Stimulated activated CD4-positive, alpha-beta T cell treated with anti-CD3 and anti-CD28 coated beads, Interleukin-1b, Interleukin-23, amount 100 ng/mL, for 24 hours (primary cell): ENCODE measurements at regions not wholly inside any gene's neighbourhood (a gene's known extent, or its start where the extent isn't known, plus 50 kb on each side); places are given as distances from the start of the nearest gene placed in this dataset.
"Not testable (repeated sequence)": the region's sequence is repeated elsewhere in the genome, so short reads cannot be mapped to it uniquely, and the experiment has no call there.

ENCODE experiments used
- DNase-seq, 4 experiments: peaks; one replicate each; pipeline ENCODE4 v3.0.0-alpha.2; 2020; ENCODE audit warnings: low read depth in 4 of 4, low spot score in 1 of 4

- no peak for DNase-seq
Observed at GRCh38 chr11:70547821-70548670, 149.7 kb downstream of the CTTN start.

GRCh38 chr11:70548976-70549375 is 150.6 kb downstream of the CTTN start:
- no peak for DNase-seq

DNA sequence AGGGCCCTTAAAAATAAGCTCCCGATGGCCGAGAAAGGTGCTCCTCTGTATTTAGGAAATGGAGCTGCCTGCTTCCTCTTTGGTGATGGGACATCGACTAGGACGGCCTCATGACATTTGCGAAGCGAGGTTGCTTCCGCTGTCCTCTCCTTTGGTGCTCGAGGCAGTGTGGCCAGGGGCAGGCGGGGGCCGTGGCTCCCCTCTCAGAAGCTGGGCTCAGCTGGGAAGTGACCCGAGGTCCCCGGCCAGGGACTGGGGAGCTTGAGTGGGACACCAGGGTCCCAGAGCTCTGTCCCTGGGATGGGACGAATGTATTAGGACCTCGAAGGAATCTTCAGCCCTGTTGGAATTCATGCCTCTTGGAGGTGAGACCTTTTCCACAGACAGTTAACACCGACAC is 151.1 kb downstream of the CTTN start:
- DNase-seq = no peak

DNA sequence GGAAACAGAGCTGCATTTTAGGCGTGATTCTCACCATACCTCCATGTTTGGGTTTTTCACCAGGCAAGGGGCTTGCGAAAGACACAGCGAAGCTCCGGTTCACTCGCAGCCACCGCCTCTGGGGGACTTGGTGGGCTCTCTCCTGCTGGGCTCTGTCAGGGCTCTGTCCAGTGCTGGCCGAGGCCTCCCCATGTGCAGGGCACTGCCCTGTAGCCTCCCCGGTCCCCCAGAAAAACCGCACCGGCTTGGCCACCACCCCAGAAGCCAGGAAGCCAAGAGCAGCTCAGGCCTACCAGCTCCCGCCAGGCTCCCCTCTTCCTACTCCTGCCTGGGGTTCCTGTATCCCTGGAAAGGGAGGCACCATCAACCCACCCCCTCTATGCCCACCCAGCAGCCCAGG is 151.5 kb downstream of the CTTN start:
- no peak for DNase-seq

GRCh38 chr11:70550456-70551195 is 152.3 kb downstream of the CTTN start:
- no peak for DNase-seq

GRCh38 chr11:70551351-70552166 is 153.2 kb downstream of the CTTN start:
- DNase-seq = no peak

- no peak for DNase-seq
Observed at GRCh38 chr11:70552167-70553150, 154.1 kb downstream of the CTTN start.

DNA sequence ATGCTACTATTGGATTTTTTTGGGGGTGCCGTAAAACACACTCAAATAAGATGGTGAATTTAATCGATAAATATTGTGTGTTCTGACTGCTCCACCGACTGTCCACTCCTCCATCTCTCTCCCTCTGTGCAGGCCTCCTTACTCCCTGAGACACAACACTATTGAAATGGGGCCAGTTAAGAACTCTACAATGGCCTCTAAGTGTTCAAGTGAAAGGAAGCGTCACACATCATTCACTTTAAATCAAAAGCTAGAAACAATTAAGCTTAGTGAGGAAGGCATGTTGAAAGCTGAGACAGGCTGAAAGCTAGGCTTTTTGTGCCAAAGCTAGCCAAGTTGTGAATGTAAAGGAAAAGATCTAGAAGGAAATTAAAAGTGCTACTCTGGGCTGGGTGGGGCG is 156.7 kb downstream of the CTTN start:
- no peak for DNase-seq

DNA sequence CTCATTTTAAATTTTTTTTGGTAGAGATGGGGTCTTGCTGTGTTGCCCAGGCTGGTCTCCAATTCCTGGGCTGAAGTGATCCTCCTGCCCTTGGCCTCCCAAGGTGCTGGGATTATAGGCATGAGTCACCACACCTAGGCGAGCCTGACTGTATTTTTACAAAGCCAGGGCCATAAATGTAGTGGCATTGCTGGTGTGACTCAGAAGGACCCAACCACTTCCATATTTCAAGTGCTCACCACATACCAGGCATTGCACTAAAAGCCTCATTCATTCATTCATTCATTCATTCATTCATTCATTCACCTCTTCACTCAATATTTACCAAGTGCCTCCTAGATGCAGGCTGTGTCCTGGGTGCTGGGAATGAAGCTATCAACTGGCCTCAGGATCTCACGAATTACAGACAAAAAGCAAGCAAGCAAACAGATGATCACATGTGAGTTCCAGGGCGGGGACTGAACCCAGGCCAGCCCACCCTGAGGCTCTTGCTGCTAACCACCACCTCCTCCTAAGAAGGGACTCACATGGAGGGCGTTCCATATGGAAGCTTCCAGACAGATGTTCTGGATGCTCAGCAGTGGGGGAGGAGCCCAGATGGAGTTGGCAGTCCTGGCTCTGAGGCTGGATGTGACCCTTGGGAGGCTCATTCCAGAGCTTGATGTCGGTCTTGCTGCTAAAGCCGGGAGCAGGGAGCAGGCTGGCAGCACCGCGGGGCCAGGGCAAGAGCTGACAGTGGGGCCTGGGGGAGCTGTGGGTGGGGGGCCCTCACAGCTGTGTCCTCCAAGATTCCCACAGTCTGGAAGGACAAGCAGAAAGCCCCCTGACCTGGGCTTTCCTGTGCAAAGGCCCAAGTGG is 158.8 kb downstream of the CTTN start:
- no peak for DNase-seq

GRCh38 chr11:70557742-70558485 is 159.6 kb downstream of the CTTN start:
- DNase-seq = no peak

- no peak for DNase-seq
Observed at GRCh38 chr11:70558681-70559080, 160.4 kb downstream of the CTTN start.

DNA sequence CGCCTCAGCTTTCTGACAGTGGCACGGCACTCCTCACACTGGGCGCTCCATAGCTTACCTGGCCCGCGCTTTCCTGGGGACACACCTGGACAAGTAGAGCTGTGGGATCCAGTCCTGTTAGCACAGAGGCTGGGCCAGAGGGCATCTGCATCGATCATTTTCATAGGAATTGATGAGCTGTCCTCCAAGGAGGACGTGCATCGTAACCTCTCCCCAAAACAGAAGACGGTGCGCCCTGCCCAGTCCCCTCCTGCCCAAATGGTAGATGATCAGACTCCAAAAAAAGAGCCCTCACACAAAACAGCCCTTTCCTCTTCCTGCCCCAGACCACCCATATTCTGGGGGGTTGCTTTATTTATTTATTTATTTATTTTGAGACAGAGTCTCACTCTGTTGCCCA is 161.2 kb downstream of the CTTN start:
- DNase-seq = no peak

GRCh38 chr11:70560621-70561020 is 162.3 kb downstream of the CTTN start:
- not testable (repeated sequence) for DNase-seq

DNA sequence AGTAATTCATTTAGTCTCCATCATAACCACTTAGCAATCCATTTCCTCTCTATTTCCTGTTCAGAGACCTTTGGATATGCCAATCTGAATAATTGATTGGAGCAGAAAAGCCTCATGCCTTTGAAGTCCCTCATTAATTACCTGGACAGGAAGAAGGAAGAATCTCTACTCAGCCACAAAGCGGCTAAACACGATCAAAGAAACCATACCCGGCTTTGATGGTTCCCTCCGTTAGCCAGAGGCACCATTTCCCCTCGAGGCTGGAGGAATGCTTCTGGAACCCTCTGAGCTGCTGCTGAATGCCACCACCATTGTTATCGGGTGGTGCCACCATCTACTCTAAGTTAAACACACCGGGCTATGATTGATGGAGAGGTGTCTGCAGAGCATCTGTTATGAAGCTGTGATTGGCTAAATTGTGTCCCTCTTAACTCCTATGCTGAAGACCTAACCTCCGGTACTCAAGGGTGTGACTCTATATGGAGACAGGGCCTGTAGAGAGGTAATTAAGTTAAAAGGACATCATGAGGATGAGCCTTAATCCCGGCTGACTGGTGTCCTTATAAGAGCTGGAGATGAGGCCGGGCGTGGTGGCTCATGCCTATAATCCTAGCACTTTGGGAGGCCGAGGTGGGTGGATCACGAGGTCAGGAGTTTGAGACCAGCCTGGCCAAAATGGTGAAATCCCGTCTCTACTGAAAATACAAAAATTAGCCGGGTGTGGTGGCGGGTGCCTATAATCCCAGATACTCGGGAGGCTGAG is 168.6 kb downstream of the CTTN start:
- DNase-seq = no peak

- DNase-seq = no peak
Observed at GRCh38 chr11:70567680-70568034, 169.3 kb downstream of the CTTN start.

GRCh38 chr11:70568035-70568813 is 169.9 kb downstream of the CTTN start:
- DNase-seq = no peak

- no peak for DNase-seq
Observed at GRCh38 chr11:70568814-70569617, 170.7 kb downstream of the CTTN start.
